SU-DHL-6 (cell line): ENCODE measurements at regions not wholly inside any gene's neighbourhood (a gene's known extent, or its start where the extent isn't known, plus 50 kb on each side); places are given as distances from the start of the nearest gene placed in this dataset.
"Not testable (repeated sequence)": the region's sequence is repeated elsewhere in the genome, so short reads cannot be mapped to it uniquely, and the experiment has no call there.

Source experiments
- H2AFZ ChIP-seq: fragments of 200-600 bp; sonication (generic); 2 replicates; pipeline ENCODE4 v1.6.1; 2014; ENCODE audit warnings: low read depth, mild to moderate bottlenecking, moderate library complexity, mixed read lengths, antibody characterized with exemption, low read length; ENCODE audit not compliant: severe bottlenecking
- H3F3A ChIP-seq: fragments of 200-600 bp; shearing (Covaris generic); 2 replicates; pipeline ENCODE4 v1.6.0; 2016; ENCODE audit warnings: antibody characterized with exemption, mild to moderate bottlenecking; ENCODE audit not compliant: insufficient read depth
- H3K27ac ChIP-seq: fragments of 200-600 bp; sonication (generic); 2 replicates; pipeline ENCODE4 v1.5.1; 2016; ENCODE audit warnings: low read depth, mild to moderate bottlenecking, low read length, moderate library complexity, mixed read lengths
- H3K27me3 ChIP-seq: fragments of 200-600 bp; sonication (generic), shearing (Covaris generic); 2 replicates; pipeline ENCODE4 v1.6.0; 2014; ENCODE audit warnings: mild to moderate bottlenecking, low read length
- H3K36me3 ChIP-seq: fragments of 200-600 bp; sonication (generic); 2 replicates; pipeline ENCODE4 v1.6.1; 2014; ENCODE audit warnings: mild to moderate bottlenecking, low read length, mixed read lengths
- H3K4me2 ChIP-seq: fragments of 300-600, 200-600 bp; shearing (Covaris generic), sonication (generic); 2 replicates; pipeline ENCODE4 v1.6.0; 2014; ENCODE audit warnings: low read length, low read depth, mild to moderate bottlenecking; ENCODE audit not compliant: poor library complexity, severe bottlenecking
- H3K4me3 ChIP-seq: fragments of 200-600 bp; sonication (generic); 2 replicates; pipeline ENCODE4 v1.5.1; 2014; ENCODE audit warnings: antibody characterized with exemption, low read length, mild to moderate bottlenecking, mixed read lengths; ENCODE audit not compliant: insufficient read depth, poor library complexity, severe bottlenecking
- H3K79me2 ChIP-seq: fragments of 200-600 bp; sonication (generic); 2 replicates; pipeline ENCODE4 v1.6.1; 2014; ENCODE audit warnings: mild to moderate bottlenecking, low read length, moderate library complexity; ENCODE audit not compliant: insufficient read depth
- H3K9ac ChIP-seq: fragments of 200-600 bp; sonication (generic); 2 replicates; pipeline ENCODE4 v1.7.0; 2014; ENCODE audit warnings: mild to moderate bottlenecking, low read length
- H3K9me2 ChIP-seq: fragments of 200-600 bp; sonication (generic); replicated peaks from 2 replicates; pipeline ENCODE4 v1.6.1; 2014; ENCODE audit warnings: low read length; ENCODE audit not compliant: insufficient read depth
- H3K9me3 ChIP-seq: fragments of 200-600 bp; sonication (generic); 2 replicates; pipeline ENCODE4 v1.6.1; 2014; ENCODE audit warnings: low read length, mixed read lengths; ENCODE audit not compliant: insufficient read depth
- H4K20me1 ChIP-seq: fragments of 200-600 bp; sonication (generic); 2 replicates; pipeline ENCODE4 v1.6.1; 2014; ENCODE audit warnings: low read depth, mild to moderate bottlenecking, antibody characterized with exemption, low read length, moderate library complexity, mixed read lengths
- EZH2phosphoT487 ChIP-seq: fragments of 200-600 bp; sonication (generic), shearing (Covaris generic); conservative IDR thresholded peaks from 2 replicates; pipeline ENCODE4 v1.6.1; 2018; ENCODE audit warnings: mild to moderate bottlenecking, antibody characterized with exemption, low read length, moderate library complexity, mixed read lengths
- TF ChIP-seq, protein P1 (sequence below): fragments of 200-600 bp; sonication (generic); IDR thresholded peaks from one replicate; pipeline ENCODE4 v1.5.1; 2017; ENCODE audit warnings: antibody characterized with exemption, mild to moderate bottlenecking, low read length, moderate library complexity; ENCODE audit not compliant: insufficient read depth, poor library complexity, severe bottlenecking

DNA sequence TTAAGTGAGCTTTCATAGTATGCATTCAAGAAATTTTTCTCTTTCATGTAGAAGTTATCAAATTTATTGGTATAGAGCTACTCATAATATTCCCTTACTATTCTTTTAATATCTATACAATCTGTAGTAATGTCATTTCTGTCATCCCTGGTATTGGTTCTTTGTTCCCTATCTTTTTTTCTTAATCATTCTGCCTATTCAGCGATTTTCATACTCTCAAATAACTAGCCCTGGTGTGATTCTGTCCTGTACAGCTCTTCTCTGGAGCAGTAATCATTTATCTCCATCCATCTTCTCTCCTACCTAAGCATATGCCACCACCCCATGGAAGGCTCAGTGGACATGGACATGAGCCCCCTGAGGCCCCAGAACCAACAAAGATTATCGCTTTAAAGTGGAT, 213.2 kb upstream of the NEBL start:
- H3K27me3 ChIP-seq: no peaks in the 10 kb centered on the region
- no peaks in the 10 kb centered on the region for H3K9me3 ChIP-seq
- H3K4me3 ChIP-seq: no peak overlapping the region
- H3K9me2 ChIP-seq: no peaks in the 10 kb centered on the region
- no peaks in the 10 kb centered on the region for H3K36me3 ChIP-seq
- H2AFZ ChIP-seq: no peak overlapping the region
- no peaks in the 10 kb centered on the region for H3F3A ChIP-seq
- H3K4me2 ChIP-seq: no peak overlapping the region
- TF ChIP-seq, protein P1, sequence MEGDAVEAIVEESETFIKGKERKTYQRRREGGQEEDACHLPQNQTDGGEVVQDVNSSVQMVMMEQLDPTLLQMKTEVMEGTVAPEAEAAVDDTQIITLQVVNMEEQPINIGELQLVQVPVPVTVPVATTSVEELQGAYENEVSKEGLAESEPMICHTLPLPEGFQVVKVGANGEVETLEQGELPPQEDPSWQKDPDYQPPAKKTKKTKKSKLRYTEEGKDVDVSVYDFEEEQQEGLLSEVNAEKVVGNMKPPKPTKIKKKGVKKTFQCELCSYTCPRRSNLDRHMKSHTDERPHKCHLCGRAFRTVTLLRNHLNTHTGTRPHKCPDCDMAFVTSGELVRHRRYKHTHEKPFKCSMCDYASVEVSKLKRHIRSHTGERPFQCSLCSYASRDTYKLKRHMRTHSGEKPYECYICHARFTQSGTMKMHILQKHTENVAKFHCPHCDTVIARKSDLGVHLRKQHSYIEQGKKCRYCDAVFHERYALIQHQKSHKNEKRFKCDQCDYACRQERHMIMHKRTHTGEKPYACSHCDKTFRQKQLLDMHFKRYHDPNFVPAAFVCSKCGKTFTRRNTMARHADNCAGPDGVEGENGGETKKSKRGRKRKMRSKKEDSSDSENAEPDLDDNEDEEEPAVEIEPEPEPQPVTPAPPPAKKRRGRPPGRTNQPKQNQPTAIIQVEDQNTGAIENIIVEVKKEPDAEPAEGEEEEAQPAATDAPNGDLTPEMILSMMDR: no peak
- TF ChIP-seq EZH2phosphoT487: no peak
- H4K20me1 ChIP-seq: no peaks in the 10 kb centered on the region
- H3K79me2 ChIP-seq: no peaks in the 10 kb centered on the region
- no peak overlapping the region for H3K27ac ChIP-seq
- no peak overlapping the region for H3K9ac ChIP-seq

DNA sequence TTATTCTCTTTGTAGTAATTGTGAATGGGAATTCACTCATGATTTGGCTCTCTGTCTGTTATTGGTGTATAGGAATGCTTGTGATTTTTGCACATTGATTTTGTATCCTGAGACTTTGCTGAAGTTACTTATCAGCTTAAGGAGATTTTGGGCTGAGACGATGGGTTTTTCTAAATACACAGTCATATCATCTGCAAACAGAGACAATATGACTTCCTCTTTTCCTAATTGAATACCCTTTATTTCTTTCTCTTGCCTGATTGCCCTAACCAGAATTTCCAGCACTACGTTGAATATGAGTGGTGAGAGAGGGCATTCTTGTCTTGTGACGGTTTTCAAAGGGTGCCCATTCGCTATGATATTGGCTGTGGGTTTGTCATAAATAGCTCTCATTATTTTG, 209.8 kb upstream of the NEBL start:
- not testable (repeated sequence) for H3K9ac ChIP-seq, H3K36me3 ChIP-seq, H3K79me2 ChIP-seq, H3K27me3 ChIP-seq, H3K9me2 ChIP-seq, H3K4me3 ChIP-seq, H2AFZ ChIP-seq, H3K4me2 ChIP-seq, H4K20me1 ChIP-seq, H3K9me3 ChIP-seq, H3K27ac ChIP-seq, H3F3A ChIP-seq

DNA sequence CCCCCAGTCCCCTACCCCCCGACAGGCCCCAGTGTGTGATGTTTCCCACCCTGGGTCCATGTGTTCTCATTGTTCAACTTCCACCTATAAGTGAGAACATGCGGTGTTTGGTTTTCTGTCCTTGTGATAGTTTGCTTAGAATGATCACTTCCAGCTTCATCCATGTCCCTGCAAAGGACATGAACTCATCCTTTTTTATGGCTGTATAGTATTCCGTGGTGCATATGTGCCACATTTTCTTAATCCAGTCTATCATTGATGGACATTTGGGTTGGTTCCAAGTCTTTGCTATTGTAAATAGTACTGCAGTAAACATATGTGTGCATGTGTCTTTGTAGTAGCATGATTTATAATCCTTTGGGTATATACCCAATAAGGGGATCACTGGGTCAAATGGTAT, 208.2 kb upstream of the NEBL start:
- not testable (repeated sequence) for H3K9ac ChIP-seq, H4K20me1 ChIP-seq, H3K9me2 ChIP-seq, H3K27ac ChIP-seq, H3K27me3 ChIP-seq, H3K4me2 ChIP-seq, H3K9me3 ChIP-seq, H3F3A ChIP-seq, H2AFZ ChIP-seq, H3K36me3 ChIP-seq, H3K79me2 ChIP-seq, H3K4me3 ChIP-seq

GRCh38 chr10:21100871-21101514, 203.9 kb upstream of the NEBL start:
- Histone ChIP-seq H4K20me1 (no peaks in the 10 kb centered on the region), H3K27ac (no peak overlapping the region), H3F3A (no peaks in the 10 kb centered on the region), H3K79me2 (no peaks in the 10 kb centered on the region), H3K9me2 (no peaks in the 10 kb centered on the region), H2AFZ (no peak overlapping the region), H3K36me3 (no peaks in the 10 kb centered on the region), H3K4me2 (no peak overlapping the region), H3K27me3 (no peaks in the 10 kb centered on the region), H3K4me3 (no peak overlapping the region), H3K9ac (no peak overlapping the region), H3K9me3 (no peaks in the 10 kb centered on the region)
- TF ChIP-seq EZH2phosphoT487: no peak
- TF ChIP-seq, protein P1: no peak
